C4-2B (cell line): ENCODE measurements at regions not wholly inside any gene's neighbourhood (a gene's known extent, or its start where the extent isn't known, plus 50 kb on each side); places are given as distances from the start of the nearest gene placed in this dataset.

Source experiments
- CTCF ChIP-seq: fragments of 450-650 bp; conservative IDR thresholded peaks from 2 replicates; pipeline ENCODE4 v1.5.1; 2017; ENCODE audit warnings: mild to moderate bottlenecking
- ZFX ChIP-seq: fragments of 450-650 bp; IDR thresholded peaks from 2 replicates; pipeline ENCODE4 v1.6.1; 2017

GRCh38 chr1:79186260-79186659, 179.7 kb upstream of the ADGRL4 start:
- TF ChIP-seq CTCF, result no peak
- TF ChIP-seq ZFX, result no peak
